ENCODE measurements at regions not wholly inside any gene's neighbourhood (a gene's known extent, or its start where the extent isn't known, plus 50 kb on each side); places are given as distances from the start of the nearest gene placed in this dataset.

DNA sequence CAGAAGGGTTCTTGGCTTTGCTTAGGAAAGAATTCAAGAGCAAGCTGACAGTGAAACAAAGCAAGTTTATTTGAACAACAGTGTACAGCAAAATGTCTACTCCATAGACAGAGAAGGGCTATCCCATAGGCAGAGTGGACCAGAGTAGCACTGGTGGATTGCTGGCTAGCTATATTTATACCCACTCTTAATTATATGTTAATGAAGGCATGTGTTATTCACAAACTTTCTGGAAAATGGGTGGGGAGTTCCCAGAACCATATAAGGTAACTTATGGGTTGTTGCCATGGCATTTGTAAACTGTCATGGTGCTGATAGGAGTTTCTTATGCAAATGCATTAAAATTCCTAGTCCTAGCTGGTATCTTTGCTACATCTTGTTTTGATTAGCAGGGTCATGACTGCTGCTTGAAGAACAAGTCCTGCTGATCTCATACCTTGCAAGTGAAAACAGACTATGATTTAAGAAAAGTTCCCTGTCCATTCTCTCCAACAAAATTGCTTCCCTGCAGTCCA is 330.5 kb downstream of the BUD13 start:
- DNase-seq: no peak

DNA sequence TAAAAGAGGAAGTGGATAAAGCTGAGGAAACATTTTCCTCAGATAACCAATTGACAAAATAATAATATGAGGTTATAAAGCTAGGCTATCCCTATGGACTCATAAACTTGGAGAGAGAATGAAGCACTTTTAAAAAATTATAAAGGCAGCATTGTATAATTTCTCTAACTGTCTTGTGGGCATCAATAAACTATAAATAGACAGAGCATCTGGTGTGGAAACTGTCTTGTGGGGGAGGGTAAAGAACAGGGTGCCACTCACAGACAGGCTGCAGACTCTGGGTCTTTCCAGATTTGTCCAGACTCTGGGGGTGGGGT is 333.5 kb downstream of the BUD13 start:
- no peak for DNase-seq

- no peak for DNase-seq
These were observed 334.0 kb downstream of the BUD13 start for GRCh38 chr11:116438651-116439360.

DNA sequence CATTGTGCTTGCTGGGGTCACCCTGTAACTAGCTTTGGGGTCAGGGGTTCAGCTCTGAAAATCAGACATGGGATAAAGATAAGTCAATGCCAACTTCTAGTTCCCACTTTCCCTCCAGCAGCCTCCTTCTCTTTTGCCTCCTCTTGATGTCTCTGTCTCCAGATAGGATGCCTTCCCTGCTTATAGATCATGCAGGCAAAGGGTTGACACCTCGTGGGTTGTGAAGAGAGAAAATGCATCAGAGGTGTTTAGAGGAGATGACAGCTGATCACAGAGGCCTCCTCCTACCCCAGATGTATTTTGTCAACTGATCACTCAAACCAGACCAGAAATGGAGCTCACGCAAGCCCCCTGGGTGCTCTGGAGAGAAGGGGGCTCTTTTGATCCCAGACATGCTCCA is 337.8 kb downstream of the BUD13 start:
- DNase-seq: no peak

DNA sequence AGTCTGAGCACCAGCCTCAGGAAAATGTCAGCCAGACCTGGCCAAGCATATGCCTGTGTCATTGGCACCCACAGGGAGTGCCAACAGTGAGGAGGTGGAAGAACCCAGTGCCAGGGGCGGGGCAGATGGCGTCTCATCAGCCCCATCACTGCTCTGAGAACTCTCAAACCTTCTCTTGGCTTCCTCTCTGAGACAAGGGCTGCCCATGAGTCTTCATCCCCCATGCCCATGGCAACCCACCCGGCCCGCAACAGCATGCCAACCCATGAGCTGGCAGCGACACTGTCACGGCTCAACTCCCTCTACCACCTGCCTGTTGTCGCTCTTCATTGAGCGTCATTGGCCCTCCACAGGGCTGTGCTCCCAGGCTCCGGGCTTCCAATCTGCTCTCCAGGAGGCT is 340.5 kb downstream of the BUD13 start:
- DNase-seq: no peak

DNA sequence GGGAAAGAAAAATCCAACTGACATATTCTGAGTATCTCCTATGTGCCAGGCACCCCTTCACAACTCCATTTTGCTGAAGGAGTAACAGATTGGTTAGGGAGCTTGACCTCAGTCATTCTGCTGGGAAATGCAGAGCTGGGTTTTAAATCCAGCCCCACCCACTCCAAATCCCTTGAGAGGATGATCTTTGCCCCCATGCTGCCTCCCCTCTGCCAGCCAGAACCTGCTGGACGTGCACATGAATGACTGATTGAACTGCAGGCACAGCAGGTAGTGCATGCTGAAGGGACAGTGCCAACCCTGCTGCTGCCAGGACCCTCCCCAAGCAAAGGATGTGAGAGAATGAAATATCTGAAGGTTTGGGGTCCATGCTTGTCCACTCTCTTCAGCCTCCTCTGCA is 340.9 kb downstream of the BUD13 start:
- DNase-seq: no peak

GRCh38 chr11:116428638-116428975 is 344.2 kb downstream of the BUD13 start:
- no peak for DNase-seq

- no peak for DNase-seq
These were observed 344.7 kb downstream of the BUD13 start for GRCh38 chr11:116427903-116428637.

DNA sequence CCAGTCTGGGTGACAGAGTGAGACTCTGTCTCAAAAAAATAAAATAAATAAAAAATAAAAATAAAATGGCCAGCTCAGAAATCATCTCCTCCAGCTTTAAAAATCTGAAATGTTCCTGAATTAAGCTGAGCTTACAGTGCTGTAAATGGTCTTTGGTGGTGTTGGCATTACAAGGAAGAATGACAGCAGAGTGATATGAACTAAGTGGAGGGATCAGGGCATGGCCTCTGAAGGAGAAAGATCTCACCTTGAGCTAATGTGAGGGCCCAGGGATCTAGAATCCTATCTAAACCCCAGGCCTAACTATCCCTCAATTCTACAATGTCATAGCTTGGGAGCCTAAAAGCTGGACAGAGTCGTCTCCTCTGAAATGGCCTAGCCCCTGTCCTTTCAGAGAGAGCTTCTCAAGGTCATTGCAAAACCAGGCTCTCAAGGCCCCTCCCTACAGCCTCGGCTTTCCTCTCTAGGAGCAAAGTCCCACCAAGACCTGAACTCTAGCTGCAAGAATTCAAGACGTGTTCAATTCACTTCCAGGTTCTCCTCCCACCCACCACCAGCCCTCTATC is 345.4 kb downstream of the BUD13 start:
- DNase-seq: no peak

DNA sequence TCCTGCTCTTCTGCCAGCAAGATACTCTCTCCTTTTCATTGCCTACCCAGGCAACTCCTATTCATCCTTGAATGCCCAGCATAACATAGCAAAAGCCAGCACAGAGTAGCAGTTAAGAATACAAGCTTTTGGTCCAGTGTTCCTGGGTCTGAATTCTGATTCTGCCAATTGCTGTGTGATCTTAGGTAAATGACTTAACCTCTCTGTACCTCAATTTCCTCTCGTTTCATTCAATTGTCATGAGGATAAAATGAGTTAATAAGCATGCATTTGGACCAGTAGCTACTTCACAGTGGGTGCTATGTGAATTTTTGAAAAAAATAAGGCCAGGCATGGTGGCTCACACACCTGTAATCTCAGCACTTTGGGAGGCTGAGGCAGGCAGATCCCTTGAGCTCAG is 346.0 kb downstream of the BUD13 start:
- no peak for DNase-seq

DNA sequence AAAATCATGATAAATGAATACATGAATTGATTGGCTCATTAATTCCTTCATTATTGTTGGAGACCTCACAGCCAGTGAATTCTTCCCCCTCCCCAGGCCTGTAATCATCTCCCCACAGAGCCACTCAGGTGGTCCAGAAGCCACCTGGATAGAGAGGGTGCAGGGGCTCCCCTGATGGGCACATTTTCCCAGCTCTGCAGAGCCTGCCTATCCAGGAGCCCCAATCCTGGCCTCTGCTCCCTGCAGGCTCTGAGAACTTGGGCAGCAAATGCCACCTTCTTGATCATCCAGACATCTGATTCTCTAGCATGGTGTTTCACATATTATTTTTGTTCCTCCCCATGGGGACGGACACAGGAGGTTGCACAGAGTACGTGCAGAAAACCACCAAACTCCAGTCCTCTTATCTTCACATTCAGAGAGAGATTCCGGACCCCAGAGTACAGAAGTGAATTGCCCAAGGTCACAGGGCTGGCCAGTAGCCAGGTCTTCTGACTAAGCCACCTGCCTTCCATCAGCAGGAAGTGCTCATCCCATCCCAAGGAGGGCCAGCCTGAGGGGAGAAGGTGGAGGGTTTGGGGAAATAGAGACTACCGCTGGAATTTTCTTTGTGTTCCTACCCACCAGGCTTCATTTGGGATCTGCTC is 348.0 kb downstream of the BUD13 start:
- DNase-seq: no peak

DNA sequence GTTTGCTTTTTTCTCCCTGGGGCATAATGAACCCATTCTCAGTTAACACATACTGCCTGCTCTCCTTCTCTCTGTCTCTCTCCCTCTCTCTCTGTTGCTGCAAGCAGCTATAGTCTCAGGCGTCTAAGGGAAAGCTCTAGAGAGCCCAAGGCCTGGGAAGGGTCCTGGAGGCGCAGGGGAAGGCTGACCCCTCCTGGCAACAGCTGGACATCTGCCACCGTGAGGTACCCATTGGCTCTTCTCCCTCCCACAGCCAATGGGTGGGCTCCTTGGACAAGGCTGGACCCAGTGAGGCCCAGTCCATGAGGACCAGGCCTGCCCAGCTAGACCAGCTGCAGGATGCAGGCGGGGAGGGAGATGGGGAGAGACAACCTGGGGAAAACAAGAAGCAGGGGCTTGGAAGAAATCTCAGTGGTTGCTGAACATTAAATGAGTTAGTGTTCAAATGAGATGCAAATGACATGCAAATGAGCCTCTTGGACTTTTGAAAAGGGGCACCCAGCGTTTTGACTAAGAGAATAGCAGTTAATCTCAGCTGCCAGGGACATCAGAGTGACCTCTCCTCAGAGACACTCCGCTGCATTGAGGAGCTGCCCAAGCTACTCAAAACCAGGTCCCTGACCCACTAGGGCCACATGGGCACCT is 349.7 kb downstream of the BUD13 start:
- no peak for DNase-seq

GRCh38 chr11:116422556-116422955 is 350.2 kb downstream of the BUD13 start:
- no peak for DNase-seq

GRCh38 chr11:116421529-116422185 is 351.1 kb downstream of the BUD13 start:
- DNase-seq: no peak

DNA sequence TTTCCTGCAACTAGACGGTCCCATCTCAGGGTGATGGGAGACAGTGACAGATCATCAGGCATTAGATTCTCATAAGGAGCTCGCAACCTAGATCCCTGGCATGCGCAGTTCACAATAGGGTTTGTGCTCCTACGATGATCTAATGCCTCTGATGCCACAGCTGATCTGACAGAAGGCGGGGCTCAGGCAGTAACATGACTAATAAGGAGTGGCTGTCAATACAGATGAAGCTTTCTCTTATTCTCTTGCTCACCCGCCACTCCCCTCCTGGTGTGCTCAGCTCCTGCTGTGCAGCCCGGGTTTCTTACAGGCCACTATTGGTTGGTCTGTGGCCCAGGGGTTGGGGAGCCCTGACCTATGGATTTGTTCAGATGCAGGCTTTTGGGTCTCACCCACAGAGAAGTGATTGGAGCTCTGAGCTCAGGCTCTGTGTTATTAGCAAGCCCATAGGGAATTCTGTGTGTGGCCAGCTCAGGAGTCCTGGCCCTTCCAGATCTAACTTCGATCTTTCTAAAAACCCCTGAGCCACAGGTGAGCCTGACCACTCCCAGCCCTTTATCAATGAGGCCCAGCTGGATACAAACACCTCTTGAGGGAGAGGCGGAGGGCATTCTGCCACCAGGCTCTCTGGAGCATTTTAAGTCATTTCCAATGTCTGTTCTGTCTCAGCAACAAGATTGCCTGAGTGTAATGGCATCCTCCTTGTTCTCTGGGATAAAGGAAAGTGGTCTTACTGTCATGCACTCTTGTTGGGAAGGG is 351.8 kb downstream of the BUD13 start:
- DNase-seq: no peak

DNA sequence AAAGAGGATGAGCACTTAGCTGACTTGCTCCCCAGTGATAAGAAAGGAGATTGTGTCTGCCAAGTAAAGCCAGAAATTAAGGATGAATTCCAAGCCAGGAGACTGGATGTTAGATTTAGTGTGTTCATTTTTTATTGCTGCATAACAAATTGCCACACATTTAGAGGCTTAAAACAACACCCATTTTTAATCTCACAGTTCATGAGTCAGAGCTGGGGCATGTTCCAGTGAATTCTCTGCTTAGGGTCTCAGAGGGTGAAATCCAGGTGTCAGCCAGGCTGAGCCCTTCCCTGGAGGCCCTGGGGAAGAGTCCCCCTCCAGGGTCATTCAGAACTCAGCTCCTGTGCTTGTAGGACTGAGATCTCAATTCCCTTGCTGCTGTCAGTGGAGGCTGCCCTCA is 352.8 kb downstream of the BUD13 start:
- DNase-seq: no peak

- no peak for DNase-seq
These were observed 354.3 kb downstream of the BUD13 start for GRCh38 chr11:116418388-116419041.

DNA sequence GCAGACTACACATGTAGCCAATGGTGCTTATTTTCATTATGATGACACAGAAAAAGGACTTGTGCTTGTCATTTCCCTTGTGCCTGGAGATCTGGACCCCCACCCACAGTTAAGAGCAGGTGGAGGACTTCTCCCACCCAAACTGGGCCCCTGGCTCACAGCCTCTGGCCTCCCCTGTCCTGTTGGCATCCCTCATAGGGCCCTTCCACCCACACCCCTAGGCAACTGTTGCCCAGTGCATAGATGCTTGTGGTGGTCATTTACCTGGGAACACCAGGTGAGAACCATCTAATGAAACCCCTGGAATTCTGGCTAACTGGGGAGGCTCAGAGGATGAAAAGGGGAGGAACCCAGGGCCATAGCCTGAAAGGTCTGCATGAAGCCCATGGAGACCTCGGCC is 355.9 kb downstream of the BUD13 start:
- no peak for DNase-seq

DNA sequence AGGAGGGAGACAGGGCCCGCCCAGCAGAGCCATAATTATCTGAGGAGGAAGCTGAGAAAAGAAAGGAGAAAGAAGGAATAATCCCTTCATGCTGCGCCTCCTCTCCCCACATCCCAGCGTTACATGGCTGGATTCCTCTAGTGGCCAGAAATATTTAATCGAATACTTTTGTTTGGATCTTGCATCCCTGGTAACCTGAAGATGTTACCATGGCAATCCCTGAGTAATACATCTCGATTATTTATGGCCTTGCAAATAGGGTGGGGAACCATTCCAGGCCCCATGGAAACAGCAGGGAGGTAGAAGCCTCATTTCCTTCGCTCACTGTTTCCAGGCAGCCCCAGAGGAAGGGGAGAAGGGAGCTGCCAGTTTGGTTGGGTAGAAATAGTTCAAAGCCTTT is 357.7 kb downstream of the BUD13 start:
- no peak for DNase-seq

- no peak for DNase-seq
These were observed 358.4 kb downstream of the BUD13 start for GRCh38 chr11:116414357-116414880.
